IMR-90 (cell line): ENCODE measurements at regions not wholly inside any gene's neighbourhood (a gene's known extent, or its start where the extent isn't known, plus 50 kb on each side); places are given as distances from the start of the nearest gene placed in this dataset.

Source experiments
- ATAC-seq: fragments of 200-7000 bp; cut with Tn5 transposase; 2 replicates; pipeline ENCODE4 v1.9.1; 2020; ENCODE audit warnings: low read depth, mild to moderate bottlenecking, moderate library complexity
- BruUV-seq: library from RNA; stranded (reverse); fragments of 400-500 nt; replicated peaks from 2 replicates; lab custom pipeline; 2021; lab: Mats Ljungman, UMichigan
- CTCF ChIA-PET: fragments of 300-600 bp; formaldehyde crosslinking; extraction: SDS; loops from one replicate; lab custom pipeline; 2021; ENCODE audit warnings: antibody characterized with exemption; lab: Yijun Ruan, JAX
- POLR2A ChIA-PET: fragments of 300-600 bp; sonication (Branson Sonifier 250); formaldehyde crosslinking; loops from one replicate; lab custom pipeline; 2022; ENCODE audit warnings: antibody characterized with exemption; ENCODE audit not compliant: unreplicated experiment; lab: Charles Lee
- DNase-seq: peaks from one replicate; pipeline ENCODE4 v3.0.0; 2013
- H2AFZ ChIP-seq: replicated peaks from 2 replicates; pipeline ENCODE3; 2013; ENCODE audit warnings: low read length, mild to moderate bottlenecking; ENCODE audit not compliant: poor library complexity
- H2AK5ac ChIP-seq: 2 replicates; pipeline ENCODE4 v1.6.1; 2013; ENCODE audit warnings: low read depth, low read length, inconsistent platforms
- H2AK9ac ChIP-seq: replicated peaks from 2 replicates; pipeline ENCODE3; 2013; ENCODE audit warnings: mild to moderate bottlenecking, low read depth, low read length, moderate library complexity; ENCODE audit not compliant: poor library complexity
- H2BK120ac ChIP-seq: 2 replicates; pipeline ENCODE4 v1.6.1; 2013; ENCODE audit warnings: low read depth, low read length, inconsistent platforms
- H2BK15ac ChIP-seq: 3 replicates; pipeline ENCODE4 v1.6.1; 2013; ENCODE audit warnings: low read depth, low read length, inconsistent platforms
- H2BK20ac ChIP-seq: 2 replicates; pipeline ENCODE4 v1.6.1; 2013; ENCODE audit warnings: low read depth, mild to moderate bottlenecking, inconsistent platforms, low read length, moderate library complexity
- H2BK5ac ChIP-seq: 2 replicates; pipeline ENCODE4 v1.6.1; 2013; ENCODE audit warnings: mild to moderate bottlenecking, low read depth, low read length, inconsistent platforms; ENCODE audit not compliant: poor library complexity, severe bottlenecking
- H3K14ac ChIP-seq: replicated peaks from 2 replicates; pipeline ENCODE4 v1.6.1; 2013; ENCODE audit warnings: low read depth, low read length, inconsistent platforms
- H3K18ac ChIP-seq: 2 replicates; pipeline ENCODE4 v1.6.1; 2013; ENCODE audit warnings: low read depth, low read length, control low read depth
- H3K23ac ChIP-seq: 2 replicates; pipeline ENCODE4 v1.6.1; 2013; ENCODE audit warnings: low read depth, low read length, inconsistent platforms
- H3K27ac ChIP-seq: 2 replicates; pipeline ENCODE4 v1.5.1; 2013; ENCODE audit warnings: mild to moderate bottlenecking, control low read depth, low read length; ENCODE audit not compliant: insufficient read depth
- H3K27me3 ChIP-seq: 2 replicates; pipeline ENCODE4 v1.6.1; 2013; ENCODE audit warnings: low read length; ENCODE audit not compliant: control insufficient read depth, insufficient read depth
- H3K36me3 ChIP-seq: 2 replicates; pipeline ENCODE4 v1.6.1; 2013; ENCODE audit warnings: low read length, mixed read lengths; ENCODE audit not compliant: control insufficient read depth, insufficient read depth
- H3K4ac ChIP-seq: 2 replicates; pipeline ENCODE4 v1.6.1; 2013; ENCODE audit warnings: low read depth, low read length, inconsistent platforms
- H3K4me1 ChIP-seq: 2 replicates; pipeline ENCODE4 v1.6.1; 2013; ENCODE audit warnings: low read length, mixed read lengths; ENCODE audit not compliant: control insufficient read depth, insufficient read depth
- H3K4me2 ChIP-seq: 2 replicates; pipeline ENCODE4 v1.6.1; 2013; ENCODE audit warnings: low read depth, mild to moderate bottlenecking, control low read depth, low read length, moderate library complexity
- H3K4me3 ChIP-seq: 2 replicates; pipeline ENCODE4 v1.5.1; 2013; ENCODE audit warnings: low read depth, mild to moderate bottlenecking, control low read depth, low read length, moderate library complexity; ENCODE audit not compliant: insufficient read depth
- H3K56ac ChIP-seq: 2 replicates; pipeline ENCODE4 v1.6.1; 2013; ENCODE audit warnings: low read length, inconsistent platforms; ENCODE audit not compliant: insufficient read depth; ENCODE audit errors: extremely low read depth
- H3K79me1 ChIP-seq, 2 experiments: 2 replicates each; pipeline ENCODE4 v1.6.1; 2013; ENCODE audit warnings: low read length in 2 of 2, inconsistent platforms in 1 of 2, low read depth in 1 of 2
- H3K9ac ChIP-seq: 2 replicates; pipeline ENCODE4 v1.6.1; 2013; ENCODE audit warnings: low read depth, low read length, control low read depth
- H3K9me1 ChIP-seq: 2 replicates; pipeline ENCODE4 v1.6.1; 2013; ENCODE audit warnings: low read length, inconsistent platforms; ENCODE audit not compliant: insufficient read depth
- H3K9me3 ChIP-seq: 2 replicates; pipeline ENCODE4 v1.6.1; 2013; ENCODE audit warnings: low read length; ENCODE audit not compliant: control insufficient read depth, insufficient read depth
- H4K20me1 ChIP-seq: 2 replicates; pipeline ENCODE4 v1.6.1; 2013; ENCODE audit warnings: low read length, inconsistent platforms; ENCODE audit not compliant: insufficient read depth
- H4K5ac ChIP-seq: 2 replicates; pipeline ENCODE4 v1.6.1; 2013; ENCODE audit warnings: mild to moderate bottlenecking, low read depth, low read length, control low read depth
- H4K8ac ChIP-seq, 2 experiments: 2 replicates each; pipeline ENCODE4 v1.6.1; 2013; ENCODE audit warnings: low read depth in 2 of 2, low read length in 2 of 2, control low read depth in 1 of 2, inconsistent platforms in 1 of 2
- H4K91ac ChIP-seq: 2 replicates; pipeline ENCODE4 v1.6.1; 2013; ENCODE audit warnings: low read depth, low read length, inconsistent platforms; ENCODE audit not compliant: insufficient read depth
- CEBPB ChIP-seq: IDR thresholded peaks from 2 replicates; pipeline ENCODE4 v1.6.1; 2012; ENCODE audit warnings: low read depth, low read length, improper control_type of control experiment
- CHD1 ChIP-seq: IDR thresholded peaks from 2 replicates; pipeline ENCODE4 v1.6.1; 2012; ENCODE audit warnings: low read depth, low read length, improper control_type of control experiment
- FOS ChIP-seq: fragments of 150-350 bp; IDR thresholded peaks from 2 replicates; pipeline ENCODE4 v1.6.1; 2016; ENCODE audit warnings: low read depth, low read length
- MAZ ChIP-seq: IDR thresholded peaks from 2 replicates; pipeline ENCODE4 v1.6.1; 2012; ENCODE audit warnings: low read depth, mild to moderate bottlenecking, low read length, improper control_type of control experiment, moderate library complexity, borderline replicate concordance
- NFE2L2 ChIP-seq: fragments of 150-350 bp; IDR thresholded peaks from 2 replicates; pipeline ENCODE4 v1.6.1; 2016; ENCODE audit warnings: low read depth, mild to moderate bottlenecking, low read length
- RCOR1 ChIP-seq: IDR thresholded peaks from 2 replicates; pipeline ENCODE4 v1.6.1; 2012; ENCODE audit warnings: mild to moderate bottlenecking, low read length, improper control_type of control experiment; ENCODE audit not compliant: insufficient replicate concordance
- USF2 ChIP-seq: fragments of 150-350 bp; IDR thresholded peaks from 2 replicates; pipeline ENCODE4 v1.6.1; 2017; ENCODE audit warnings: mild to moderate bottlenecking, antibody characterized with exemption, low read length, low read depth
- dilution Hi-C: fragments of 300-500 bp; cut with HindIII; formaldehyde crosslinking; loops from one replicate; pipeline ENCODE4 v1.14.3; 2018; ENCODE audit warnings: low sequenced_read_pairs; ENCODE audit not compliant: unreplicated experiment
- in situ Hi-C: fragments of 300-500 bp; cut with MboI; formaldehyde crosslinking; loops from 3 replicates; pipeline ENCODE4 v1.14.3; 2019; ENCODE audit warnings: low sequenced_read_pairs, inconsistent platforms, mixed read lengths
- intact Hi-C: fragments of 100-400 bp; cut with micrococcal nuclease; formaldehyde crosslinking; loops from 2 replicates; pipeline ENCODE4 v1.10.0; 2022

GRCh38 chr18:52275817-52276216, 64.2 kb upstream of the DCC start:
- H3K9ac ChIP-seq = no peak overlapping the region

More at GRCh38 chr18:52275817-52276216, 64.2 kb upstream of the DCC start:
- Histone ChIP-seq H2BK20ac (no peak overlapping the region), H4K5ac (no peak overlapping the region), H3K18ac (no peak overlapping the region), H3K27me3 (no peaks in the 10 kb centered on the region), H3K4me3 (no peak overlapping the region), H3K56ac (no peak overlapping the region), H4K91ac (no peak overlapping the region), H4K8ac (no peak overlapping the region), H3K9me1 (no peaks in the 10 kb centered on the region), H2BK120ac (no peak overlapping the region), H3K4me1 (no peaks in the 10 kb centered on the region), H3K4ac (no peak overlapping the region), H3K36me3 (no peaks in the 10 kb centered on the region), H3K9me3 (0 out of 2 replicates have a peak, but pooled peaks cover 1% of the 10 kb centered on the region), H3K4me2 (no peak overlapping the region), H2AK9ac (no peak overlapping the region), H2AK5ac (no peak overlapping the region), H3K23ac (no peak overlapping the region), H3K79me1 (no peaks in the 10 kb centered on the region), H2BK15ac (no peak overlapping the region), H4K20me1 (no peaks in the 10 kb centered on the region), H2AFZ (no peak overlapping the region), H3K14ac (no peak overlapping the region), H2BK5ac (no peak overlapping the region), H3K27ac (no peak overlapping the region)
- BruUV-seq = no TSS peak
- intact Hi-C loops = no loop called here
- ChIA-PET CTCF (no interaction called here), POLR2A (no interaction called here)
- DNase-seq = no peak
- TF ChIP-seq FOS (no peak), CHD1 (no peak), MAZ (no peak), CEBPB (no peak), RCOR1 (no peak), USF2 (no peak), NFE2L2 (no peak)
- in situ Hi-C loops = no loop called here
- ATAC-seq = no peak
- dilution Hi-C loops = no loop called here
